WTC11 (cell line): ENCODE measurements at regions not wholly inside any gene's neighbourhood (a gene's known extent, or its start where the extent isn't known, plus 50 kb on each side); places are given as distances from the start of the nearest gene placed in this dataset.

Experiments used
- ATAC-seq: fragments of 200-7000 bp; cut with Tn5 transposase; 2 replicates; pipeline ENCODE4 v1.10.0; 2021; ENCODE audit warnings: mild to moderate bottlenecking, moderate library complexity
- CTCF ChIA-PET: fragments of 300-600 bp; sonication (Branson Sonifier 250); formaldehyde crosslinking; loops from one replicate; lab custom pipeline; 2021; ENCODE audit warnings: antibody characterized with exemption; lab: Charles Lee
- POLR2A ChIA-PET: fragments of 350-600 bp; sonication (Branson Sonifier 250); formaldehyde crosslinking; loops from one replicate; lab custom pipeline; 2021; ENCODE audit warnings: antibody characterized with exemption; lab: Charles Lee
- DNase-seq: peaks from one replicate; pipeline ENCODE4 v3.0.0; 2021; ENCODE audit warnings: low spot score
- H3K27ac Mint-ChIP-seq: 2 replicates; pipeline ENCODE4 v1.8.0; 2021; ENCODE audit warnings: mixed read lengths
- H3K27me3 Mint-ChIP-seq: 2 replicates; pipeline ENCODE4 v1.8.0; 2021; ENCODE audit warnings: low read depth, mild to moderate bottlenecking, moderate library complexity, mixed read lengths
- H3K36me3 Mint-ChIP-seq: 2 replicates; pipeline ENCODE4 v1.8.0; 2021; ENCODE audit warnings: mixed read lengths
- H3K4me1 Mint-ChIP-seq: 2 replicates; pipeline ENCODE4 v1.8.0; 2022; ENCODE audit warnings: mixed read lengths
- H3K4me3 Mint-ChIP-seq: 2 replicates; pipeline ENCODE4 v1.8.0; 2021; ENCODE audit warnings: mild to moderate bottlenecking, moderate library complexity, mixed read lengths
- H3K9me3 Mint-ChIP-seq: 2 replicates; pipeline ENCODE4 v1.8.0; 2021; ENCODE audit warnings: mixed read lengths
- AFF4 ChIP-seq: sonication (generic); formaldehyde crosslinking; IDR thresholded peaks from 2 replicates; pipeline ENCODE4 v1.8.1; 2023; ENCODE audit warnings: mild to moderate bottlenecking, missing genetic modification reagents, borderline replicate concordance
- CBFB ChIP-seq: sonication (generic); formaldehyde crosslinking; IDR thresholded peaks from 2 replicates; pipeline ENCODE4 v1.8.1; 2022; ENCODE audit warnings: mild to moderate bottlenecking, low read depth, missing genetic modification reagents
- CREB1 ChIP-seq: sonication (generic); formaldehyde crosslinking; IDR thresholded peaks from 2 replicates; pipeline ENCODE4 v1.8.0; 2023; ENCODE audit warnings: mild to moderate bottlenecking, missing genetic modification reagents
- CREM ChIP-seq: sonication (generic); formaldehyde crosslinking; IDR thresholded peaks from 2 replicates; pipeline ENCODE4 v1.8.1; 2022; ENCODE audit warnings: mild to moderate bottlenecking, missing genetic modification reagents, moderate library complexity
- E2F4 ChIP-seq: sonication (generic); formaldehyde crosslinking; IDR thresholded peaks from 2 replicates; pipeline ENCODE4 v1.8.1; 2022; ENCODE audit warnings: low read depth, mild to moderate bottlenecking, moderate library complexity, missing genetic modification reagents, borderline replicate concordance
- E2F5 ChIP-seq: sonication (generic); formaldehyde crosslinking; IDR thresholded peaks from 2 replicates; pipeline ENCODE4 v1.8.1; 2022; ENCODE audit warnings: mild to moderate bottlenecking, moderate library complexity, missing genetic modification reagents
- ELF4 ChIP-seq: sonication (generic); formaldehyde crosslinking; IDR thresholded peaks from 2 replicates; pipeline ENCODE4 v1.8.1; 2022; ENCODE audit warnings: low read depth, mild to moderate bottlenecking, moderate library complexity, missing genetic modification reagents
- EMX1 ChIP-seq: fragments of 250-450 bp; sonication (Bioruptor Pico); IDR thresholded peaks from 2 replicates; pipeline ENCODE4 v1.8.0; 2021; ENCODE audit warnings: mild to moderate bottlenecking
- ERG ChIP-seq: fragments of 250-450 bp; sonication (Bioruptor Pico); IDR thresholded peaks from 2 replicates; pipeline ENCODE4 v1.8.0; 2021; ENCODE audit warnings: mild to moderate bottlenecking
- ETV6 ChIP-seq: sonication (generic); formaldehyde crosslinking; IDR thresholded peaks from 2 replicates; pipeline ENCODE4 v1.8.1; 2022; ENCODE audit warnings: mild to moderate bottlenecking, missing genetic modification reagents
- FOXK1 ChIP-seq: sonication (generic); formaldehyde crosslinking; IDR thresholded peaks from 2 replicates; pipeline ENCODE4 v1.8.0; 2022; ENCODE audit warnings: mild to moderate bottlenecking, moderate library complexity, missing genetic modification reagents
- GABPB1 ChIP-seq: sonication (generic); formaldehyde crosslinking; IDR thresholded peaks from 2 replicates; pipeline ENCODE4 v1.8.1; 2023; ENCODE audit warnings: mild to moderate bottlenecking, missing genetic modification reagents
- GTF2I ChIP-seq: fragments of 250-450 bp; sonication (Bioruptor Pico); conservative IDR thresholded peaks from 2 replicates; pipeline ENCODE4 v1.4.0; 2021; ENCODE audit warnings: mild to moderate bottlenecking
- MAX ChIP-seq: sonication (generic); formaldehyde crosslinking; IDR thresholded peaks from 2 replicates; pipeline ENCODE4 v1.8.0; 2022; ENCODE audit warnings: mild to moderate bottlenecking, missing genetic modification reagents
- MLX ChIP-seq: sonication (generic); formaldehyde crosslinking; IDR thresholded peaks from 2 replicates; pipeline ENCODE4 v1.8.1; 2023; ENCODE audit warnings: mild to moderate bottlenecking, missing genetic modification reagents, moderate library complexity
- MYBL2 ChIP-seq: sonication (generic); formaldehyde crosslinking; IDR thresholded peaks from 2 replicates; pipeline ENCODE4 v1.8.1; 2023; ENCODE audit warnings: mild to moderate bottlenecking, moderate library complexity, missing genetic modification reagents
- RELA ChIP-seq: sonication (generic); formaldehyde crosslinking; IDR thresholded peaks from 2 replicates; pipeline ENCODE4 v1.8.1; 2022; ENCODE audit warnings: missing genetic modification reagents, mild to moderate bottlenecking, borderline replicate concordance
- RORB ChIP-seq: fragments of 250-450 bp; sonication (Bioruptor Pico); IDR thresholded peaks from 2 replicates; pipeline ENCODE4 v1.9.0; 2021; ENCODE audit warnings: mild to moderate bottlenecking
- SMAD4 ChIP-seq: sonication (generic); formaldehyde crosslinking; IDR thresholded peaks from 2 replicates; pipeline ENCODE4 v1.8.0; 2022; ENCODE audit warnings: mild to moderate bottlenecking, missing genetic modification reagents
- SOX15 ChIP-seq: fragments of 250-450 bp; sonication (Bioruptor Pico); IDR thresholded peaks from 2 replicates; pipeline ENCODE4 v1.9.0; 2021; ENCODE audit warnings: mild to moderate bottlenecking
- TCF7 ChIP-seq: sonication (generic); formaldehyde crosslinking; IDR thresholded peaks from 2 replicates; pipeline ENCODE4 v1.8.0; 2022; ENCODE audit warnings: mild to moderate bottlenecking, low read depth, missing genetic modification reagents, moderate library complexity
- TEAD1 ChIP-seq: sonication (generic); formaldehyde crosslinking; IDR thresholded peaks from 2 replicates; pipeline ENCODE4 v1.8.0; 2022; ENCODE audit warnings: mild to moderate bottlenecking, missing genetic modification reagents
- ZNF121 ChIP-seq: sonication (generic); formaldehyde crosslinking; IDR thresholded peaks from 2 replicates; pipeline ENCODE4 v1.8.0; 2023; ENCODE audit warnings: missing genetic modification reagents
- ZNF232 ChIP-seq: sonication (generic); formaldehyde crosslinking; IDR thresholded peaks from 2 replicates; pipeline ENCODE4 v1.8.0; 2022; ENCODE audit warnings: mild to moderate bottlenecking, missing genetic modification reagents
- ZNF263 ChIP-seq: sonication (generic); formaldehyde crosslinking; IDR thresholded peaks from 2 replicates; pipeline ENCODE4 v1.8.1; 2022; ENCODE audit warnings: low read depth, mild to moderate bottlenecking, moderate library complexity, missing genetic modification reagents
- ZNF423 ChIP-seq: fragments of 250-450 bp; sonication (Bioruptor Pico); IDR thresholded peaks from 2 replicates; pipeline ENCODE4 v2.1.2; 2022; ENCODE audit warnings: mild to moderate bottlenecking, moderate library complexity
- ZNF512 ChIP-seq: sonication (generic); formaldehyde crosslinking; IDR thresholded peaks from 2 replicates; pipeline ENCODE4 v1.8.1; 2022; ENCODE audit warnings: missing genetic modification reagents, borderline replicate concordance

GRCh38 chr9:79195879-79196278 lies 375.9 kb upstream of the TLE4 start:
- Mint-ChIP-seq H3K9me3 (peaks cover 10% of the 10 kb centered on the region), H3K27me3 (no peaks in the 10 kb centered on the region), H3K27ac (no peak overlapping the region), H3K4me3 (no peak overlapping the region), H3K36me3 (no peaks in the 10 kb centered on the region), H3K4me1 (0 out of 2 replicates have a peak, but pooled peaks cover 1% of the 10 kb centered on the region)
- ChIA-PET CTCF (no interaction called here), POLR2A (no interaction called here)
- ATAC-seq = no peak
- no peak for DNase-seq
- TF ChIP-seq MAX (no peak), ZNF423 (no peak), CREB1 (CRISPR knock-in tag) (no peak), ELF4 (CRISPR knock-in tag) (no peak), CREM (CRISPR knock-in tag) (no peak), ZNF232 (no peak), ERG (CRISPR knock-in tag) (no peak), GTF2I (CRISPR knock-in tag) (no peak), E2F5 (CRISPR knock-in tag) (no peak), RORB (no peak), EMX1 (no peak), ZNF263 (CRISPR knock-in tag) (no peak), TCF7 (CRISPR knock-in tag) (no peak), MYBL2 (CRISPR knock-in tag) (no peak), ZNF512 (CRISPR knock-in tag) (no peak), ZNF121 (CRISPR knock-in tag) (no peak)

- POLR2A ChIA-PET = interaction anchor here (0.7 kb wide), 1 partner anchor 339 kb away, joined by 6 read pairs; no protein-coding TSS in a partner anchor
- Mint-ChIP-seq H3K27me3 (no peaks in the 10 kb centered on the region), H3K9me3 (peaks cover 10% of the 10 kb centered on the region), H3K4me3 (no peak overlapping the region), H3K27ac (no peak overlapping the region), H3K36me3 (no peaks in the 10 kb centered on the region), H3K4me1 (peaks cover 8% of the 10 kb centered on the region; the same call in 1 of the 2 replicates)
- TF ChIP-seq MAX (no peak), MLX (no peak), SMAD4 (CRISPR knock-in tag) (no peak), FOXK1 (CRISPR knock-in tag) (no peak), GABPB1 (no peak), E2F4 (no peak), SOX15 (CRISPR knock-in tag) (no peak), ETV6 (CRISPR knock-in tag) (no peak), AFF4 (CRISPR knock-in tag) (no peak), ZNF232 (no peak), RELA (CRISPR knock-in tag) (no peak), E2F5 (CRISPR knock-in tag) (no peak), TEAD1 (no peak), CBFB (CRISPR knock-in tag) (no peak)
- no peak for DNase-seq
- CTCF ChIA-PET = interaction anchor here (0.7 kb wide), 1 partner anchor 37 kb away, joined by 3 read pairs; no protein-coding TSS in a partner anchor
- ATAC-seq = no peak
Measured at GRCh38 chr9:79196606-79197005, 375.2 kb upstream of the TLE4 start.
